ENCODE measurements at regions not wholly inside any gene's neighbourhood (a gene's known extent, or its start where the extent isn't known, plus 50 kb on each side); places are given as distances from the start of the nearest gene placed in this dataset.
"Not testable (repeated sequence)": the region's sequence is repeated elsewhere in the genome, so short reads cannot be mapped to it uniquely, and the experiment has no call there.

- DNase-seq (ENCODE audit: low read depth), result no peak
These were observed 92.8 kb upstream of the MSH6 start for GRCh38 chr2:47690132-47690531.

GRCh38 chr2:47689118-47689517 lies 93.8 kb upstream of the MSH6 start:
- DNase-seq (ENCODE audit: low read depth), result not testable (repeated sequence)

- no peak for DNase-seq (ENCODE audit: low read depth)
These were observed 94.4 kb upstream of the MSH6 start for GRCh38 chr2:47688561-47688960.

- DNase-seq (ENCODE audit: low read depth), result no peak
These were observed 95.1 kb upstream of the MSH6 start for GRCh38 chr2:47687856-47688255.

GRCh38 chr2:47686018-47686417 lies 96.9 kb upstream of the MSH6 start:
- no peak for DNase-seq (ENCODE audit: low read depth)

GRCh38 chr2:47682216-47682749 lies 100.7 kb upstream of the MSH6 start:
- DNase-seq (ENCODE audit: low read depth), result no peak

- no peak for DNase-seq (ENCODE audit: low read depth)
These were observed 105.6 kb upstream of the KCNK12 start for GRCh38 chr2:47676261-47676926.

- DNase-seq (ENCODE audit: low read depth), result no peak
These were observed 104.5 kb upstream of the KCNK12 start for GRCh38 chr2:47675196-47675825.

GRCh38 chr2:47666332-47666731 lies 95.5 kb upstream of the KCNK12 start:
- no peak for DNase-seq (ENCODE audit: low read depth)

- no peak for DNase-seq (ENCODE audit: low read depth)
These were observed 94.0 kb upstream of the KCNK12 start for GRCh38 chr2:47664817-47665216.

- DNase-seq (ENCODE audit: low read depth), result no peak
These were observed 91.8 kb upstream of the KCNK12 start for GRCh38 chr2:47662552-47662951.

- no peak for DNase-seq (ENCODE audit: low read depth)
These were observed 90.5 kb upstream of the KCNK12 start for GRCh38 chr2:47661310-47661709.

GRCh38 chr2:47660168-47660567 lies 89.4 kb upstream of the KCNK12 start:
- DNase-seq (ENCODE audit: low read depth), result no peak

- no peak for DNase-seq (ENCODE audit: low read depth)
These were observed 88.0 kb upstream of the KCNK12 start for GRCh38 chr2:47658646-47659320.

GRCh38 chr2:47657886-47658489 lies 87.2 kb upstream of the KCNK12 start:
- DNase-seq (ENCODE audit: low read depth), result no peak

- no peak for DNase-seq (ENCODE audit: low read depth)
These were observed 86.2 kb upstream of the KCNK12 start for GRCh38 chr2:47656715-47657600.

- no peak for DNase-seq (ENCODE audit: low read depth)
These were observed 84.7 kb upstream of the KCNK12 start for GRCh38 chr2:47655563-47655880.

- no peak for DNase-seq (ENCODE audit: low read depth)
These were observed 84.2 kb upstream of the KCNK12 start for GRCh38 chr2:47654790-47655562.

GRCh38 chr2:47653902-47654789 lies 83.4 kb upstream of the KCNK12 start:
- DNase-seq (ENCODE audit: low read depth), result no peak

GRCh38 chr2:47653036-47653435 lies 82.3 kb upstream of the KCNK12 start:
- DNase-seq (ENCODE audit: low read depth), result no peak

Measured in fibroblast of the conjunctiva (primary cell).